Skeletal muscle tissue (tissue), 3 donors: ENCODE measurements at regions not wholly inside any gene's neighbourhood (a gene's known extent, or its start where the extent isn't known, plus 50 kb on each side); places are given as distances from the start of the nearest gene placed in this dataset.
A peak's percentile ranks its signal among the peaks of the same experiment; 100 is the strongest.

ENCODE experiments used
- H3K27ac ChIP-seq: one replicate; pipeline ENCODE4 v1.7.0; 2013; ENCODE audit warnings: mild to moderate bottlenecking, low read depth, low read length, inconsistent platforms
- H3K27me3 ChIP-seq, 3 donors: one replicate each; pipeline ENCODE4 v1.7.0; 2013; ENCODE audit warnings: low read length in 3 of 3; ENCODE audit not compliant: control insufficient read depth in 3 of 3, insufficient read depth in 3 of 3
- H3K36me3 ChIP-seq, 3 donors: one replicate each; pipeline ENCODE4 v1.7.0; 2013; ENCODE audit warnings: low read length in 3 of 3; ENCODE audit not compliant: control insufficient read depth in 3 of 3, insufficient read depth in 3 of 3
- H3K4me1 ChIP-seq, 3 donors: one replicate each; pipeline ENCODE4 v1.7.0; 2013; ENCODE audit warnings: low read length in 3 of 3, mild to moderate bottlenecking in 3 of 3; ENCODE audit not compliant: control insufficient read depth in 3 of 3, insufficient read depth in 3 of 3
- H3K4me3 ChIP-seq, 3 donors: one replicate each; pipeline ENCODE4 v1.7.0; 2013; ENCODE audit warnings: low read length in 3 of 3
- H3K9ac ChIP-seq, 3 donors: one replicate each; pipeline ENCODE4 v1.7.0; 2013; ENCODE audit warnings: low read length in 3 of 3, mild to moderate bottlenecking in 3 of 3, moderate library complexity in 2 of 3, low read depth in 1 of 3
- H3K9me3 ChIP-seq, 3 donors: one replicate each; pipeline ENCODE4 v1.7.0; 2013; ENCODE audit warnings: low read length in 3 of 3; ENCODE audit not compliant: control insufficient read depth in 3 of 3
- donor health status: Osteomylitis.

DNA sequence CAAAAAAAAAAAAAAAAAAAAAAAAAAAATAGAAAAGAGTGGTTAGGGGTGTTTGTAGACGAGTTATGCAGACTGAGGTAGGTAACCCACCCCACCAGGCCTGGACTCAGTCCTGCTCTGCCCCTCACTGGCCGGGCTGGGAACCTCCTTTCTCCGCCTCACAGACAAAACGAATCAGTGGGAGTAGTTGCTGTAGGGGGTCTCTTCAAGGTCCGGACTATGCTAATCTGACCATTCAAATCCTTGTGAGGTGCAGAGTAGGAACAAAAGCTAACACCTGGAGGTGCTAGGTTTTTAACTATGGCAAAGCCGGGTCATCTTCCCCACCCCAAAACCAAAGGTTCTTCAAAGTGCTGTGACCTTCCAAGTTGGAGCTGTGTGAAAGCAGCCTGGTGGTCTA, 223.7 kb downstream of the SLC4A3 start:
- Histone ChIP-seq H3K36me3 (no peaks in the 10 kb centered on the region), H3K9ac (no peak overlapping the region)

DNA sequence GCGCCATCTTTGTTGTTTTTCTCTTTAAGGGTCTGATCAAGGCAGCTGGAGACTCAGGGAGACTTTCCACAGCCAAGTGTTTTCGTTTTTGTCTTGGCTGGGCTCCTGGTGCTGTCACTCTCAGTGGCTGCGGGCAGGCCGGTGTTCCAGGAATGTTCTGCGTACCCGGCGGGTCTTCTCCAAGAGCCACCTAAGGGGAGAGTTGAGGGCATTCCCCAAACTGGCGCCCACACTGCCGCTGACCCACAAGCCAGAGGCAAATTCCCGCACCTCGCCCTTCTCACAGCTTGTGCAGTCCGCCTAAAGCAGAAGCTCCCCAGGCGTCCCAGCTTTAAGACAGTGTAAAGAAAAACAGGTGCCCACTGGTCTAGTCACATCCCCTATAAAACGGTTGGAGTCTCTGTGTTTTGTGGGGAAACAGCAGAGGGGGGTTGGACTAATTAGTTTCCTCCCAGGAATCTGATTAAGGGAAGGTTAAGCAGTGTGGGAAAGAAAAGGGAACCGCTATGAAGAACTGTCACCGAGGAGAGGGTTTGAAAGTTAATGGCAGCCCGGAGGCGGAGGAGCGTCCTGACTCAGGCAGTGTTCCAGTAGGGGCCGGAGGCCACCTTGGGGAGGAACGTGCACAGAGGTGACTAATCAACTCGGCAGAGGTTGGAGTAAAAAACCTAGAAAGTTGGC, 224.5 kb downstream of the SLC4A3 start:
- H3K27ac ChIP-seq, result no peak overlapping the region

More for the DNA sequence above, 223.7 kb downstream of the SLC4A3 start:
- Histone ChIP-seq H3K4me3 (no peak overlapping the region), H3K9me3 (no peaks in the 10 kb centered on the region), H3K27ac (no peak overlapping the region), H3K4me1 (peaks cover 0 to 7% (median 0%) of the 10 kb centered on the region in 3 donors), H3K27me3 (peaks cover 0 to 11% (median 4%) of the 10 kb centered on the region in 3 donors)

DNA sequence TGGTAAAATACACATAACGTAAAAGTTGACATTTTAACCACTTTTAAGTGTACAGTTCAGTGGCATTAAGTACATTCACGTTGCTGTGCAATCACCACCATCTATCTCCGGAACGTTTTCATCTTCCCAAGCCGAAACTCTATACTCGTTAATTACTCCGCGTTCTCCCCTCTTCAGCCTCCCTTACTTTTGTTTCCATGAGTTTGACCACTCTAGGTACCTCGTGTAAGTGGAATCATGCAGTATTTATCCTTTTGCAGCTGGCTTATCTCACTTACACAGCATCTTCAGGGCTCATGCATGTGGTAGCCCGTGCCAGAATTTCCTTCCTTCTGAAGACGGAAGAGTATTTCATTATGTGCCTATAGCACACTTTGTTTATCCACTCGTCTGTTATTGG, 225.2 kb downstream of the SLC4A3 start:
- Histone ChIP-seq H3K27ac (no peak overlapping the region), H3K36me3 (no peaks in the 10 kb centered on the region), H3K4me1 (peaks cover 0 to 7% (median 0%) of the 10 kb centered on the region in 3 donors), H3K4me3 (no peak overlapping the region), H3K27me3 (peaks cover 0 to 11% (median 9%) of the 10 kb centered on the region in 3 donors), H3K9ac (no peak overlapping the region), H3K9me3 (no peaks in the 10 kb centered on the region)

More for the DNA sequence above, 224.5 kb downstream of the SLC4A3 start:
- H3K27me3 ChIP-seq, result peaks cover 0 to 11% (median 8%) of the 10 kb centered on the region in 3 donors
- no peaks in the 10 kb centered on the region for H3K9me3 ChIP-seq
- H3K4me1 ChIP-seq, result peaks cover 0 to 7% (median 0%) of the 10 kb centered on the region in 3 donors
- peak overlapping the region in 2 of 3 donors; percentile 16 to 57 for H3K9ac ChIP-seq
- no peaks in the 10 kb centered on the region for H3K36me3 ChIP-seq
- H3K4me3 ChIP-seq, result peak overlapping the region; percentile 40 to 59 (median 47)

DNA sequence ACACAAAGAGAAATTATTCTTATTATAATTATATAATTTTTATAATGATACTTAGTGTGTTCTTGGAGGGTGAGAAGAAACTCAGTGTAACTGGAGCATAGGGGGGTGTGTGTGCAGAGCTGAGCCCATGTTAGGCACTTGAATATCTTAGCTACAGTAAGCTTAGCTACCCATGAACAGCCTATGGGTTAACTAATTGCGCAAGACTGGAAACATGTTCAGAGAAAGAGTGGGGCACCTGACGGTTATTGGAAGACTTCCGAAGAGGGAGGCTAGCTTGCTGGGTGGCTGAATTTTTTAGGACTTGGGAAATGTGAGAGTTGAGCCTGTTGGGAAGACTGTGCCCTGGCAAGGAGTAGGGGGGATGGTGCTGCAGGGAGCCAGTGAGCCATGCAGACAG, 229.2 kb downstream of the SLC4A3 start:
- no peak overlapping the region for H3K27ac ChIP-seq
- peaks cover 0 to 6% (median 0%) of the 10 kb centered on the region in 3 donors for H3K4me1 ChIP-seq
- H3K36me3 ChIP-seq, result no peaks in the 10 kb centered on the region
- no peak overlapping the region for H3K9ac ChIP-seq
- no peak overlapping the region for H3K4me3 ChIP-seq
- H3K27me3 ChIP-seq, result peaks cover 0 to 9% (median 7%) of the 10 kb centered on the region in 3 donors
- H3K9me3 ChIP-seq, result no peaks in the 10 kb centered on the region

DNA sequence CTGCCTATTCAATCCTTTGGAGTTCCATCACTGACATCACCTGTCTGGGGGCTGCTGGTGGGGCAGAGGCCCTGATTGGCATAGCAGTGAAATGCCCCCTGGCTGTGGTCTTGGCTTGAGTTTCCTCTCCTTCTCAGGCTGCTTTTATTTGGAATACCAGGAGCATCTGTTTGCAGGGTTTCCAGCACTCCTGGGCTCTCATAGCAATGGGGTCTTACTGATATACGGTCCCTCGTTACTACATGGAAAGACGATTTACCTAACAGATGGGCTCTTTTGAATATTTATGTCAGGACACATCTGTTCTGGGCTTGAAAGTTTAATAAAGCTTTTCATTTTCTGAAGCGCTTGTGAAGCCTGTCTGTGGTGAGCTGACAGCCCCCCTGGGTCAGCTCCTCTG, 230.3 kb downstream of the SLC4A3 start:
- peaks cover 0 to 9% (median 3%) of the 10 kb centered on the region in 3 donors for H3K27me3 ChIP-seq
- no peak overlapping the region for H3K4me3 ChIP-seq
- H3K4me1 ChIP-seq, result no peaks in the 10 kb centered on the region
- H3K27ac ChIP-seq, result no peak overlapping the region
- no peak overlapping the region for H3K9ac ChIP-seq
- no peaks in the 10 kb centered on the region for H3K36me3 ChIP-seq
- H3K9me3 ChIP-seq, result no peaks in the 10 kb centered on the region

DNA sequence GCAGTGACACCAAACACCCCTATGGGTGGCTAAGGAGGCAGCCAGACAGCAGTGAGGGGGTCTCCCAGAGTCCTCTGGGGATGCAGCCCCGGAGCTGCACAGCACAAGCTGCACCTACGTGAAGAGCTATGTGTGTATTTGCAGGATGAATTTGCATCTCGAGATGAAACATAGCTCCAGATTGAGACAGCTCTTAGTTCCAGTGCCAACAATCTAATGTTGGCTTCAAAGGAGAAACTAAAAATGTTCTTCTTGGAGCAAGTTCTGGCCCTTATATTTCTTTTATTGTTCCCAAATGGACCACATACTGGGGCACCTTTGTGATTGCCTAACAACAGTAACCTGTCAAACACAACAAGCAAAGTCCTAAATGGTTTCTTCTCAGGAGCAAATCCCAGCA, 233.9 kb downstream of the SLC4A3 start:
- no peak overlapping the region for H3K27ac ChIP-seq
- peaks cover 0 to 5% (median 0%) of the 10 kb centered on the region in 3 donors for H3K27me3 ChIP-seq
- no peaks in the 10 kb centered on the region for H3K4me1 ChIP-seq
- H3K9me3 ChIP-seq, result no peaks in the 10 kb centered on the region
- no peaks in the 10 kb centered on the region for H3K36me3 ChIP-seq
- H3K9ac ChIP-seq, result no peak overlapping the region
- H3K4me3 ChIP-seq, result no peak overlapping the region

DNA sequence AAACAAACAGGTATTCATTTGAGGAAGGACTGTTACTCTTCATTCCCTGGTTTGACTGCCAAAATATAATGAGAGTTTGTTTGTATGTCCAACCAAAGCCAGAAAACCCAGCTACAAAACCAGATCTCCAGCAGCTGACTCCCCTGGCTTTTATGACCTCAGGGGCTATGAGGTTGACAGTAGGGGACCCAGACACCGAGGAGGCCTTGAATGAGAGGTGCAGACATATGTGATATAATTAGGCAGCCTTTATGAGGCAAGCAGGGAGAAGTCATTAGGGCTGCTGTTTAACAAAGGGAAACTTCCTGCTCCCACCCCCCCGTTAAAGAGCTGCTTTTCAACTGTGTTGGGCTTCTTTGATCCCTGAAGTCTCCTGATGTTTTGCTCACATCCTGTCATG, 236.7 kb downstream of the SLC4A3 start:
- no peaks in the 10 kb centered on the region for H3K27me3 ChIP-seq
- H3K9me3 ChIP-seq, result no peaks in the 10 kb centered on the region
- no peaks in the 10 kb centered on the region for H3K4me1 ChIP-seq
- H3K27ac ChIP-seq, result no peak overlapping the region
- no peak overlapping the region for H3K9ac ChIP-seq
- no peaks in the 10 kb centered on the region for H3K36me3 ChIP-seq
- H3K4me3 ChIP-seq, result no peak overlapping the region

DNA sequence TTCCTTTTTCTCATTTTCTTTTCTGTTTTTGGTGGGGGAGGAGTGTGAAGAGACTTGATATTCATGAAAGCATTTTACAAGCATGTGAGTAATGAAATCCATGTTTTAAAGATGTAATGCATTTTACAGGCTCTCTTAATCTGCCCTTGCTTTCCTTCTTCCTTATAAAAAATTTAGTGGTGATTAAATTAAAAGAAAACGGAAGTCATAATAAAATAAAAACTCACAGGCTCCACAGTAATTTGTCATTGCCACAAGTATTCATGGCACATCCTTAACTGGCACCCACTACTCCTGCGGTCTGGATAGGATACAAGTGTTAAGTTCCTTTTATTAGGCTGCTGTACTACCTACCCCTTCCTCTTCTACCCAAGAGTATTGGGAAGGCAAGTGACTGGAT, 241.2 kb downstream of the SLC4A3 start:
- Histone ChIP-seq H3K4me1 (no peaks in the 10 kb centered on the region), H3K36me3 (no peaks in the 10 kb centered on the region), H3K9me3 (no peaks in the 10 kb centered on the region), H3K9ac (no peak overlapping the region), H3K27ac (no peak overlapping the region), H3K4me3 (no peak overlapping the region), H3K27me3 (no peaks in the 10 kb centered on the region)

DNA sequence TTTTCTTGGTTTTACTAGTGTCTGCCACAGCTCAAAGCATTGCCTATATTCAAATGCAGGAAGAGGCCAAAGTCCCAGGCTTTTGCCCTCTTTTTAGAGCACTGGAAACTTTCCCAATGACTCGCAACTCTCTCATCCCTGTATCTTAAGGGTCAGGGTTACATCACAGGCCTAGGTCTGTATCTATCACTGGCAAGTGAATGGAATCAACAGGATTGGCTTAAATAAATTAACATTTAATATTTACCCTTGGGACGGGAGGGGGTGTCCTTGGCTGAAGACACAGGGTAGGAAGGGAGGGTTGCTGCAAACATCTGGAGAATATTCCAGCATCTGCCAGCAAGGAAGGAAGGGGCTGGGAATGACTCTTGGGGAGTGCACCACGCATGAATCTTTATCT, 242.6 kb downstream of the SLC4A3 start:
- no peaks in the 10 kb centered on the region for H3K36me3 ChIP-seq
- H3K4me1 ChIP-seq, result no peaks in the 10 kb centered on the region
- no peaks in the 10 kb centered on the region for H3K27me3 ChIP-seq
- H3K27ac ChIP-seq, result no peak overlapping the region
- no peak overlapping the region for H3K9ac ChIP-seq
- no peak overlapping the region for H3K4me3 ChIP-seq
- H3K9me3 ChIP-seq, result no peaks in the 10 kb centered on the region

DNA sequence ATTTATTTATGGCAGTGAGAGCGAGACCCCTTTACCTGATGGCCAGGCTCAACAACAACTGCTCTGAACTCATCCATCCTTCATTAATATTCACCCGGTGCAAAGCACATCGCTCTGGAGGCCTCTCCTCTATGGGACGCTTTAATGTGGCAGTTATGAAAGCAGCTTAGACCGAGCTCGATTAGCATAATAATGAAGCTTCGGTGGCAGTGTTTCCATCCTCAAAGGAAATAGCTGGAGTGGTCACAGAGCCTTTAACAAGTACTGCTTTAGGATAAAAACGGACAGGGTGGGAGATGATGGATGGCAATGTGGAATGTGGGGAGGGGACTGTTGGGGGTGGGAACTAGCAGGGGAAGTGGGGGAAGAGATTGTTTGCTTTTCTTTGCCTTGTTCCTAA, 243.9 kb downstream of the SLC4A3 start:
- Histone ChIP-seq H3K9me3 (no peaks in the 10 kb centered on the region), H3K36me3 (no peaks in the 10 kb centered on the region), H3K27ac (no peak overlapping the region), H3K9ac (no peak overlapping the region), H3K27me3 (no peaks in the 10 kb centered on the region), H3K4me1 (no peaks in the 10 kb centered on the region), H3K4me3 (no peak overlapping the region)
